ENCODE measurements at regions not wholly inside any gene's neighbourhood (a gene's known extent, or its start where the extent isn't known, plus 50 kb on each side); places are given as distances from the start of the nearest gene placed in this dataset.
"Not testable (repeated sequence)": the region's sequence is repeated elsewhere in the genome, so short reads cannot be mapped to it uniquely, and the experiment has no call there.

DNA sequence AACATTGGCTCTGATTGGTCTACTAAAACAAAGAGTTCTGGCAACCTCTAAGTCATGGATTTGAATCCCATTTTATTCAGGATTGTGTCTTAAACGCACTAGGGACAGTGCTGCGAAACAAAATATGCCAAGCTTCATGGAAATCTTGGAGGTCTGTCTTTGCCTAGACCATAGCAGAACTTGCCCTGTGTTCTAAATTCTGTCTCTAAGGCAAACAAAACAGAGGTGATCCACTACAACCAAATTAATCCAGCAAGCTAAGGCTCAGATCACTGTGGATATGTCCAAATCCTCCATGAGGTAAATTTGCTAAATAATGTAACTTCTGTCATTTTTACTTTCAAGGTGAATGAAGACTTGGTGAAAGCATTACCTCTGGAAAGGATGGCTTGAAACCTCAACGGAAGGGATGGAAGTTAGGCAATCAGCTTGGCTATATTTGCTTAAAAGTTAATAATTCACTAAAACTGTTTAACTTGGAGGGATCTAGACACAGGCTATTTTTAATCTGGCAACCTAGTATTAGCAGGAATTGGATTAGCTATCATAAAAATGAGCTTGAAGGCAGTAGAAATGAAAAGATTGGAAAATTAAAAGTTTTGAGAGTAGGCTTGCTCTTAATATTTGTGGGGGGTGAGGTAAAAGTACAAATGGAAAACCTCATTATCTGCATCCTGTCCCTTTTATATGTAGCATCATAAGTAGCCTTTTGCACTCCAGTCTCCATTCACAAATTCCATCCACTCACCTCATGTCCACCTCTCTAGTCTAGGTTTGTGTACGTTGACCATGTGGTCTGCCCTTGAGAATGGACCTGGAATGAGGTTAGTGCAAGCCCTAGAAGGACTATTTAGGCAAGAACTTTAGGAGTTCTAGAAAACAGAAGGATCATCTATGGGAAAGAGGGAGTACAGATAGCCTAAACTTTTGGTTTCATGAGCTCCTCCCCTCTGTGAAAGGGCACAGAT is 176.2 kb downstream of the SMC2 start:
- no peak for DNase-seq (ENCODE audit: low spot score)

DNA sequence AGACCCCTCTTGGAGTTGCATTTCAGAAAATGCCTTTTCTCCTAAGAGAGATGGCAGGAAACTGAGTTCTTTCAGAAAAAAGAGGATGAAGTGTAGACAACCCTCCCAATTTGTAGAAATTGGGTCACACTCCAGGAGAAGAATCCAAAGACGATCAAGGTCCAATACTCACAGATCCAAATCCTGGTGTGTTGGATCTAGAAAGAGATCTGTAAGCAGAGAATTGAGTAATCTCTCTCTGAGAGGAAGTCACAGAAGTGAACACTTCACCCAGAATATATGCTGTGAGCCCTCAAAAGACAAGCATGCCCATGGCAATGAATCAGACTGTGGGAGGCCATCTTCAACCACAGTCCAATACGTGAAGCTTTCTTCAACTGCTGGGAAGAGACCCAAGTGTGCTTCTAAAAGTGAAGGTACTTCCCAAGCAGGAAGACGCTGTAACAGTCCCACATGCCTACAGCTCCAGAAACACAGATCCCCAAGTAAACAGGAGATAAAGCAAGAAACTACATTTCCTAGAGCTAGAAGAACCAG is 182.7 kb downstream of the SMC2 start:
- DNase-seq (ENCODE audit: low spot score) = no peak

DNA sequence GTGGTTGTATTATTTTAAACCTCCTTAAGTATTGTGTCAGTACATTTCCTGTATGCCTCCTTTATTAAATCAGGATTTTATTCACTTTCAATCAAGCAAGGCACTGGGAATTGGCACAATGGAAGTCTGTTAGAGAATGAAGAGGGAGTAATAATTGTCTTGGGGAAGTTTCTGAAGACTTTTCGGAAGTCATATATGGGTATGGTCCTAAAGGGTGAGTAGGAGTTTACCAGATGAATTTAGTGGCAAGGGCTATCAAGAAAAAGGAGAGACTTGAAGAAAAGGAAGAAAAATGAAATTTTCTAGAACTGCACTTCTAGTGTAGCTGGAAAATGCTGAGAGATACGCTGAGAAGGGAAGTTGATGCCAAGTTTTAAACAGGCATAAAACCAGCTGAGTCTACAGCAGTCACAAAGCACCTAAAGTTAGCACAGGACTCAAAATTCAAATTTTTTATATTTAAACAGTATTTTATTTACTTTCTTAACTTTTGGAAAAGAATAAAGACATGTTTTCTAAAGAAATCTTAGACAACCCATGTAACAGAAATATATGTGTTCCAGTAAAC is 184.9 kb downstream of the SMC2 start:
- no peak for DNase-seq (ENCODE audit: low spot score)

DNA sequence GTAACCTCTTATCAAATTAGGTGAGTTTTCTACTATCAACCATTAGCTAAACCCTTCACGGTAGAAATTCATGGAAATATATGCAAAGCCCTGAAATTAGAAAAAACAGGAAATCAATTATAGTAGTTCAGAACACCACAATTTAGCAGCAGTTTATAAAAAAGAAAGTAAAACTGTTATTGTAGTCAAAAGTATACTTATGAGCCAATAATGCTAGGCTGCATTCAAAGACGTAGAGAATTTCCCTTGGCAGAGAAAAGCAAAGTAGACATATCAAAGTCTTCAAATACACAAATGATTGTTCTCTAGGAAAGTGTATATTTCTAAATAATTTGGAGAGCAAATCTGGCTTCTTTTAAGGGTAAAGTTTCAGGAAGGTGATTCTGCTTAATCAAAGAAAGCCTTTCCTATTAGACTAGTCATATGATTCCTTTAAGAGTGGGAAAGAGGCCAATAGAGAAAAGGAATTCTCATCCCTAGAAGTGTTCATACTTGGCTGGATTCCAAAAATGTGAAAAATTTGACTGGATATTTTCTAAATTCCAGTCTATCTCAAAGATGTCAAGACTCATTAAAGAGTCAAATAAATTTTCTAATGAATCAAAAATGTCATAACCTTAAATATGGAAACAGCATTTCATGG is 185.5 kb downstream of the SMC2 start:
- no peak for DNase-seq (ENCODE audit: low spot score)

DNA sequence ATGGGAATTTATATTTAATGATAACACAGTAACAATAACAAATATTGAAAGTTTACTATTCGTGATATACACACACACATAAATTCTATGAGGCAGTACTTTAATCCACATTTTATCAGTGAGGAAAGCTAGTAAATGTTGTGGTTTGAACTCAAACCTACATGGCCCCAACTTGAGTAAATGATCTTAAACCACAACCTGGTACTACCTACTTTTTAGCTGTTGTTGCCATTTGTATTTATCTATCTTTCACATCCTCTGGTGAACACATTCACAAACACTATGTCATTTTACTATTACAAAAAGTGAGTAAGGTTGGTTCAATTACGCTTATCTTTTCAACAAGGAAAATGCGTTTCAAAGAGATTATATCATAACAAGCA is 186.1 kb downstream of the SMC2 start:
- DNase-seq (ENCODE audit: low spot score) = no peak

DNA sequence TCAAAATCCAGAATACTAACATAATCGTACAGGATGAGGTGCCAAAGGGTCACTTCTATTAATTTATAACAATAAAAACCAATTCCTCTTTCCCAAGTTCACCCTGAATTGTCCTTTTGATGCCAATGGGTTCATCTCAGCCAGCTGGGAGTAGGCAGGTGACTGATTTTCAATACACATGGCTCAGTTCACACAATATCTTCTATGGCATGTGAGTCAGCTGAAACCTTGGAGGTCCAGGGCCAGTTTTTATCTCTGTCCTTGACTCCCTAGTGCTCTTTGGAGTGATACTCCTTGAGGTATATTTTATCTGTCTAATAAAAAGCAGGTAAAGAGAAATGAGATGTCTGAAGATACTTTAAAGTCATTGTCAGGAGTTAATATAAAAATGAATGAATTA is 186.6 kb downstream of the SMC2 start:
- no peak for DNase-seq (ENCODE audit: low spot score)

DNA sequence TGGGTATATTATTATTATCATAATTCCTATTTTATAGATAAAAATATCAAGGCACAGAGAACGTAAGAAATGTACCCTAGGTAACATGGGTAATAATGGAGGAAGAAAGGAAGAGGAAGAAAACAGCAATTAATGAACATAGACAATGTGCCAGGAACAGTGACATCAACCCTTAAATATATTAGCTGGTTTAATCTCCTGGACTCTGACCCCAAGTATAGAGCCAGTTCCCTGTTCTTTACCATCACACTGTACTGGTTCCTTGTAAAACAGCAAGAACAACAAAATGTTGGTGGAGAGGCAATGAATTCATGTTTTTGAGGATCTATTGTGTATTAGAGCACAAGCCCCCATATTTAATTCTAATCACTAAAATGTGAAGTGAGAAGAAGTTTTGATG is 192.1 kb downstream of the SMC2 start:
- no peak for DNase-seq (ENCODE audit: low spot score)

DNA sequence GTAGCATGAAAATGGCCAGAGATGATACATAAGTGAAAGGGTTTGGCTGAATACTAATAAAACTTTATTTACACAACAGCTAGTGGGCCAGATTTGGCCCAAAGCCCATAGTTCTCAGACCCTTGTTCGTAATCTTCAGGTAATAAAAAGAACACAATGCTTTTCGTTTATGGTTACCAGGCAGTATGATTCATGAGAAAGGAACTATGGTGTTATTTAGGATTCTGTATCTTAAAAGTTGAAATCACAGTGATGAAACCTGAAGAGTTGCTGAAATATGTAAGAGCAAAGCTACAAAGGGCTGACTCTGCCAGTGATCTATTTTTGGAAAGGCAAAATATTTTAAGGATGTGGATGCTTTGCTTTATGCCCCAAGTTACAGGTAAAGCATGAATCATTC is 192.7 kb downstream of the SMC2 start:
- DNase-seq (ENCODE audit: low spot score) = no peak

DNA sequence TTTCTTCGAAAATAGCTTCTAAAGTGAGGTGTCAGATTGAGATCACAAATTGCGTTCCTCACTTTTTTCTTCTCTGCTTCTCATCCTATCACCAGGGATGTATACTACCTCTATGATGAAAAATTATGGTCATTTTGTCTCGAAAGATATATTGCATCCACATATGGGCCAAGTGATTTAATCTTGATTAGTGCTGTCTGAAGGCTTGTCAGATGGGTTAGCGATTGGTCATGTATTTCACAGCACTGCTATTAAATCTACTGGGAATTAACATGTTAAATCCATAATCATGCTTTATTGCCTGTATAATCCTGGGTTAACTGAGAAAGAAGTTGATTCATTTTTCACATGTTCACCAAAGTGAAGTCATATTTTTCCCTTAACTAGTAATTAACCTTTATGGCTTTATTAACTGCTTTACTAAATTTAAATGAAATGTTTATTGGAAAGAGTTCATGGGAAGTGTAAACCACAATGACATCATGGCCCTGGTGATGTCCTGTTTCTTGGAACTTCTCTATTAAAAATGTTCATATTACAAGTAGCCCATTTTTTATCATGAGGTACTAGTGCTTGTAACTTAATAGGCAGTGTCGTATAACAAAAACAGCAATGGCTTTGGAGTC is 193.3 kb downstream of the SMC2 start:
- DNase-seq (ENCODE audit: low spot score) = no peak

DNA sequence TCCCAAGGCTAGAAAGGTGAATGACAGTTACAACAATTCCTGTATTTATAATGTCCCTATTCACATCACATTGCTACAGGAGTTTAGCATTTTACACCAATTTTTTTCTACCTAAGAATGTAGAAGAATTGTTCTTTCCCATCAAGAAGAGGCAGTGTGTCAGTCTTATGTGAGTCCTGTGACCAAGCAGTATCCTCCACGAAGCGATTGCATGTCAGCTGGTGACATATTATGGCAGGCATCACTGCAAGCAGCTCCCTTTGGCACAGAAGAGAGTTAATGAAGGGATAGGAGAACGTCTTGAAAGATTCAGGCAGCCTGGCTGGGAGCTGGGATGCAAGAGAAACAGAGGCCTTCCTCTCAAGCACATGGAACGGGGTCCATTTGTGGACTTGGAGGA is 199.8 kb downstream of the SMC2 start:
- no peak for DNase-seq (ENCODE audit: low spot score)

DNA sequence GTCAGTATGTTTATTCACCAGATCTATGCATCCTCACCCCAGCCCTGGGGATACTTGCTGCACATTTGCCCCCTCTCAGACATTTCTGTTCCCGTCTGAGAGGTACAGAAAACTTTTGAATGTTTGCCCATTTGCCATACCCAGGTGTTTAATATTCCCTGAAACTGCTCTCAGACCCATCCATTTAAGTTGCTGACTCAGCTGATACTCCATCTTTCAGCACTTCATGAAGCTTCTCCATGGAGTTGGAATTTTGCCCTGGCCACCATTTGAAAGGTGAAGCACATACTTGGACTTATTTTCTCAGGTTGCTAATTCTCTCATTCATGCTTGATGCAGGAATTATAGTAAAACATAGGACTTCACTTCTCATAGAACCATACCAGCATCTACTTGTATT is 203.9 kb upstream of the OR13F1 start:
- DNase-seq (ENCODE audit: low spot score) = no peak

DNA sequence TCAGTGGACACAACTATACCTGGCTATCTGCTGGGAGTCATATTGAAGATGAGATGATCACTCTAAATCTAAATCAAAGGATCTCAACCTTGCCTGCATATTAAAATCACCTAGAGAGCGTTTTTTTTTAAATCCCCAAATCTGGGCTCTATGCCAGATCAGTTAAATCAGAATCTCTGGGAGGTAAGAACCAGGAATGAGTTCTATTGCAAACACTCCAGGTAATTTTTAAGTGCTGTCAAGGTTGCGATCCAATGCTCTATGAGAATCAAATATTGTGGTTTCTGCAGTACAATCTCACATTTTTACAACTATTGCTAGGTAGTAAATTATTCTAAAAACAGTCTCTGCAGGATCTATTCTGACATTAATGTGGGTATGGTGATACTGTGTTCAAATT is 202.3 kb upstream of the OR13F1 start:
- DNase-seq (ENCODE audit: low spot score) = no peak

DNA sequence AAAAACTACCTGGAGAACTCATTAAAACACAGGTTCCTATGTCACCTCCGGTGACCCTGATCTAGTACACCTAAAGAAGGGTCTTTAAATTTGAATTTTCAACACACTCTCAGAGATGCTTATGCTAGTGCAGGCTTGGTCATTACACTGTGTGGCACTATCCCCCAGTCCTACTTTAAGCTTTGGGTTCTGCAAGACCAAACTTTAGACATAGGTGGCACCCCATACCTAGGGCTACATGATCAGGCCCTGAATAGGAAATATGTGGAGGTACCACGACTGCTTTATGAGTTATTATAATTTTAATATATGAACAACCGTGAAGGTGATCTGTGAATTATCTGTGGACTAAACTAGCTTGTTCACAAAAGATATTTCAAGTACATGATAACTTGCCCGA is 201.3 kb upstream of the OR13F1 start:
- DNase-seq (ENCODE audit: low spot score) = no peak

DNA sequence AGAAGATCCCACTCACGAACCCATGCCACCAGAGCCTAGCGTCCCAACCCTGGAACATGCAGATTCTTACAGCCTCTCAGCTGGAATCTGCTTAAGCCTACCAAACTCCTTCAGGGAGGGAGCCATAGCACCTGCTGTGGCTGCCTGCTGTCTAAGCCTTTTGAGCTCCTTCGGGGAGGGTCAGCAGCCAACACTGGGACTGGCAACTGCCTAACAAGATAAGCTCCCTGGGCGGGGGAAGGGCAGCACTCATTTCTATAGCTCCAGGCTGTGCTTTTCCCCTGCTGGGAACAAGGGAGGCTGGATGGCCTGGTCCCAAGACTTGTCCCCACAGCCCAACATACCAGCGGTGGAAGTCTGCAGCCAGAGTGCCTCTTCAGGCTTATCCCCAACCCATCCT is 199.1 kb upstream of the OR13F1 start:
- DNase-seq (ENCODE audit: low spot score) = no peak

DNA sequence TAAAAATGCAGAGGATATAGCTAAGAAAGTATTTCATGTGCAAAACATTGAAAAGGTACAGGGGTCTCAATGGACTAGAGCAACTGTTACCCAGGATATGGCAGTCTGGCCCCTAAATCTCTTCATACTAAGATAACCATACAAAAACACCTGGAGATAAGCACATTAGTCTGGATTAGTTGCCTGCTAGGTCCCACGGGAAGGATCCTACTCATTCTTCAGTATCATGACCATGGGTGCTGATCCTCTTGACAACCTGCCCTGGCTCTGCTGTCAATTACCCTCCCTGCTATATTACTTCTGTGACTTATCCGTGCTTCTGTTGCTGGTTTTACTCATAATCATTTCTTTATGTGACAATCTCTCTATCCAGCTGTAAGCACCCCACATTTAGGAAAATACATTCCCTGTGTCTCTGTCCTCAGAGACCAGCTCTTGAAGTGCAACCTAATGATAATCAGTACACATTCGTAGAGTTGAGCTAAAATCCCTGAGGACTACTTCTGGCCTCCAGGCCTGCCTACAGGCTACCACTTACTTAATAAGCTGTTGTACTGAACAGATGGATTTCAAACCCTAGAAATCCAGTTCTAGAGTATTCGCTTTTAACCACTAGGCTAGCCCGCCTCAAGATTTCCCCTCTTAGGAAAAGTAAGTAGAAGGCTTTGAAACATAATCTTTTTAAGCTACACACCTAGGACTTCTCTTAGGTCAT is 190.5 kb upstream of the OR13F1 start:
- no peak for DNase-seq (ENCODE audit: low spot score)

DNA sequence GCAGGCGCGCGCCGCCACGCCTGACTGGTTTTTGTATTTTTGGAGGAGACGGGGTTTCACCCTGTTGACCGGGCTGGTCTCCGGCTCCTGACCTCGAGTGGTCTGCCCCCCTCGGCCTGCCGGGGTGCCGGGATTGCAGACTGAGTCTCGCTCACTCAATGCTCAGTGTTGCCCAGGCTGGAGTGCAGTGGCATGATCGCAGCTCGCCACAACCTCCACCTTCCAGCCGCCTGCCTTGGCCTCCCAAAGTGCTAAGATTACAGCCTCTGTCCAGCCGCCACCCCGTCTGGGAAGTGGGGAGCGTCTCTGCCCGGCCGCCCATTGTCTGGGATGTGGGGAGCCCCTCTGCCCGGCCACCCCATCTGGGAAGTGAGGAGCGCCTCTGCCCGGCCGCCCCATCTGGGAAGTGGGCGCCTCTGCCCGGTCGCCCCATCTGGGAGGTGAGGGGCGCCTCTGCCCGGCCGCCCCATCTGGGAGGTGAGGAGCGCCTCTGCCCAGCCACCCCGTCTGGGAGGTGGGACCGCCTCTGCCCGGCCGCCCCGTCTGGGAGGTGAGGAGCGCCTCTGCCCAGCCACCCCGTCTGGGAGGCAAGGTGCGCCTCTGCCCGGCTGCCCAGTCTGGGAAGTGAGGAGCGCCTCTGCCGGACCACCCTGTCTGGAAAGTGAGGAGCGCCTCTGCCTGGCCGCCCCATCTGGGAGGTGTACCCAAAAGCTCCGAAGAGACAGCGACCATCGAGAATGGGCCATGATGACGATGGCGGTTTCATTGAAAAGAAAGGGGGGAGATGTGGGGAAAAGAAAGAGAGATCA is 187.7 kb upstream of the OR13F1 start:
- not testable (repeated sequence) for DNase-seq (ENCODE audit: low spot score)

DNA sequence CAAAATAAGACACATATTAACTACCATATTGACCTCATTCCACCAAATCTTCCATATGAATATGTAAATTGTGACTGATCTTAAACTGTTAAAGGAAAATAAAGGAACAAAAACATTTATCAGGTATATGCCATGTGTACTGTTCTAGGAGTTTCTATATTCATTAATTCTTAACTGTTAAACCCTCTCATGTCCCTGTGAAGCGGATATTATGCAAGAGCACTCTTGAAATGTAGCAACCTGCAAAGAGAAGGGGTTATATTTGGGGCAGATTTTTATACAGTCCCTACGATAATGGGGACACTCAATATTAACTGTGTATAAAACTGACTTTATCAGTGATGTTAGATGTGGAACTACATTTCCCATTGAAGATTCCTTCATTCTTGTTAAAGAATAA is 184.9 kb upstream of the OR13F1 start:
- no peak for DNase-seq (ENCODE audit: low spot score)

DNA sequence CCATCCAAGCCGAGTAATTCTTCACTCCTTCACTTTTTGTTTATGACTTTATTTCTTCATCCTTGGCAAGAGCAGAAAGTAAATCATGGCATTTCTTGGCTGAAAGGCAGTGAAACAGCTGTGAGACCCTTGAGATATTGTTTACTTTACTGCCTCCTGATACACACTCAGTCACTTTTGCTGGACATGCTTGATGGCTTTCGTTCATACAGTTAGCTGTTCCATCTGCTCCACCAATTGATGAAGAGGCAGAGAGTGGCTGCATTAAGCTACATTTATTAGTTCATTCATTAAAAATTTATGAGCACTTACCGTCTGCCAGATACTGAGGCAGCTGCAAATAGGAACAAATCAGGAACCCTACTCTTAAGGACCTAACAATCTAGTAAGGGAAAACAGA is 184.4 kb upstream of the OR13F1 start:
- no peak for DNase-seq (ENCODE audit: low spot score)

DNA sequence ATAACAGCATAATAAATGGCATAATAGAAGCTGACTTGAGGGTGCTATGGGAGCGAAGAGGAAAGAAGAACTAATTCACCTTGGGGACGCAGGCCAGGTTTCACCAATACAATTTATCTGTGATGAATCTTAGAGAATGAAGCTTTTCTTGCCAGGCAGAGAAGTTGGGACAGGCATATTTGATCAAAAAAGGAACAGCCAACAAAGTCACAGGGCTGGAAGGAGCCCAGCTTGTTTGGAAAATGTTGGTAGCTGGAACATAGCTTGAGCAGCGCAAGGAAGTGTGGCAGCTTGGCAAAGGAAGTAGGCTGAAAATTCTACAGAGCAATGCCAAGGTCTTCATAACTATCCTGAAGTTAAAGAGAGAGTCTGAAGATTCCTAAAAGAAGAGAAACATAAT is 181.5 kb upstream of the OR13F1 start:
- DNase-seq (ENCODE audit: low spot score) = no peak

DNA sequence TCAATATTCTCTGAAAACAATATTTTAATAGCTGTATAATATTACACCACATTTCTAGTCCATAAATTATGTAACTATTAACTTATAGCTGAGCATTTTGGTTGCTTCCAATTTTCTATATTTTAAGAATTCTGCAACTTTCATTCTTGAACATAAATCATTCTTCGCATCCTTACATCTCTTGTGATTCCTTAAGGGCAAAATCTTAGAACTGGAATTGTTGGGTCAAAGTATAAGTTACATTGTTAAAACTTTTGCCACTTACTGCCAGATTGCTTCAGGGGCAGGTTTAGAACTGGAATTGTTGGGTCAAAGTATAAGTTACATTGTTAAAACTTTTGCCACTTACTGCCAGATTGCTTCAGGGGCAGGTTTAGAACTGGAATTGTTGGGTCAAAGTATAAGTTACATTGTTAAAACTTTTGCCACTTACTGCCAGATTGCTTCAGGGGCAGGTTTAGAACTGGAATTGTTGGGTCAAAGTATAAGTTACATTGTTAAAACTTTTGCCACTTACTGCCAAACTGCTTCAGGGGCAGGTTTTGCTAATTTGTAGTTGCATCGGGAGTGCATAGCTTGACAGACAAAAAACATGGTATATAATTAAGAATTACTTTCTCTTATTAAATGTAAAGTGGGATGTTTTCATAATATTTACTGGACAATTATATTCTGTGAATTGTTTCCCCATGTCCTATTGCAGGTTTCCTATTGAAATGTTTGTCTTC is 179.9 kb upstream of the OR13F1 start:
- not testable (repeated sequence) for DNase-seq (ENCODE audit: low spot score)
